ENCODE measurements at regions not wholly inside any gene's neighbourhood (a gene's known extent, or its start where the extent isn't known, plus 50 kb on each side); places are given as distances from the start of the nearest gene placed in this dataset.

- WGBS: 29% methylated on average over 3 of the region's 3 CpGs
- TF ChIP-seq POLR2A (IDR thresholded peaks at IDR 0.05; ENCODE audit: low read depth) (no peak), CTCF (IDR thresholded peaks at IDR 0.05) (no peak), POLR2AphosphoS5 (IDR thresholded peaks at IDR 0.05) (no peak), EP300 (IDR thresholded peaks at IDR 0.05) (no peak)
- Histone ChIP-seq H3K27me3 (no peaks in the 10 kb centered on the region), H3K36me3 (no peaks in the 10 kb centered on the region), H3K9me3 (no peaks in the 10 kb centered on the region), H3K27ac (replicated peaks in 1 of 4) (no peak overlapping the region), H3K4me1 (peaks cover 0 to 9% (median 3%) of the 10 kb centered on the region in 4 donors), H3K4me3 (no peak overlapping the region)
- intact Hi-C loops (cut with DNase I): loop anchor here (10.0 kb wide), 1 partner anchor 608 kb away; no protein-coding TSS in a partner anchor
- DNase-seq (ENCODE audit: extremely low spot score): no peak
Measured at GRCh38 chr14:42222924-42223471, 616.3 kb downstream of the LRFN5 start.

- H3K27me3 ChIP-seq: no peaks in the 10 kb centered on the region
- no peaks in the 10 kb centered on the region for H3K9me3 ChIP-seq
- H3K4me3 ChIP-seq: no peak overlapping the region
- peaks cover 0 to 12% (median 6%) of the 10 kb centered on the region in 4 donors for H3K4me1 ChIP-seq
- H3K36me3 ChIP-seq: no peaks in the 10 kb centered on the region
- no peak overlapping the region for H3K27ac ChIP-seq (replicated peaks in 1 of 4)
- no peak for DNase-seq (ENCODE audit: extremely low spot score)
- no peak for TF ChIP-seq EP300 (IDR thresholded peaks at IDR 0.05)
- TF ChIP-seq CTCF (IDR thresholded peaks at IDR 0.05): no peak
- intact Hi-C loops (cut with DNase I): no loop called here
Measured at GRCh38 chr14:42214981-42215491, 608.4 kb downstream of the LRFN5 start.

GRCh38 chr14:42200957-42201356 is 594.3 kb downstream of the LRFN5 start:
- H3K27me3 ChIP-seq: no peaks in the 10 kb centered on the region
- no peaks in the 10 kb centered on the region for H3K9me3 ChIP-seq
- intact Hi-C loops (cut with DNase I): no loop called here
- no peak overlapping the region for H3K27ac ChIP-seq (replicated peaks in 1 of 4)
- no peaks in the 10 kb centered on the region for H3K36me3 ChIP-seq
- no peak overlapping the region for H3K4me3 ChIP-seq
- WGBS: 75% methylated on average over 2 of the region's 2 CpGs
- no peaks in the 10 kb centered on the region for H3K4me1 ChIP-seq
- no peak for TF ChIP-seq EP300 (IDR thresholded peaks at IDR 0.05)
- no peak for DNase-seq (ENCODE audit: extremely low spot score)

DNA sequence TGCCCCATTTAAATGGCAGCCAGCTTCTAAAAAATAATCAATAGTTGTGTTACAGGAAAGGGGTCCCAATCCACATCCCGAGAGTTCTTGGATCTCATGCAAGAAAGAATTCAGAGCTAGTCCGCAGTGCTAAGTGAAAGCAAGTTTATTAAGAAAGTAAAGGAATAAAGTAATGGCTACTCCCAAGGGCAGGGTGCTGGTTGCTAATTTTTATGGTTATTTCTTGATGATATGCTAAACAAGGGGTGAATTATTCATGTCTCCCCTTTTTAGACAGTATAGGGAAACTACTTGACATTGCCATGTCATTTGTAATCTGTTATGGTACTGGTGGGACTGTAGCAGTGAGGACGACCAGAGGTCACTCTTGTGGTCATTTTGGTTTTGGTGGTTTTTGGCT is 591.3 kb downstream of the LRFN5 start:
- DNase-seq (ENCODE audit: extremely low spot score): no peak
- Histone ChIP-seq H3K9me3 (no peaks in the 10 kb centered on the region), H3K27ac (replicated peaks in 1 of 4) (no peak overlapping the region), H3K27me3 (no peaks in the 10 kb centered on the region), H3K4me3 (no peak overlapping the region), H3K36me3 (no peaks in the 10 kb centered on the region), H3K4me1 (peaks cover 0 to 8% (median 7%) of the 10 kb centered on the region in 4 donors)
- no peak for TF ChIP-seq EP300 (IDR thresholded peaks at IDR 0.05)
- TF ChIP-seq POLR2AphosphoS5 (IDR thresholded peaks at IDR 0.05): no peak
- no peak for TF ChIP-seq POLR2A (IDR thresholded peaks at IDR 0.05; ENCODE audit: low read depth)
- TF ChIP-seq CTCF (IDR thresholded peaks at IDR 0.05): no peak
- WGBS: 86% methylated on average over 3 of the region's 3 CpGs
- intact Hi-C loops (cut with DNase I): no loop called here

- no peaks in the 10 kb centered on the region for H3K9me3 ChIP-seq
- H3K27me3 ChIP-seq: no peaks in the 10 kb centered on the region
- 25% methylated on average over 4 of the region's 4 CpGs for WGBS
- TF ChIP-seq POLR2AphosphoS5 (IDR thresholded peaks at IDR 0.05): peak in 1 of 2 donors; percentile 47
- TF ChIP-seq EP300 (IDR thresholded peaks at IDR 0.05): no peak
- TF ChIP-seq POLR2A (IDR thresholded peaks at IDR 0.05; ENCODE audit: low read depth): no peak
- no peak for TF ChIP-seq CTCF (IDR thresholded peaks at IDR 0.05)
- peaks cover 0 to 13% (median 11%) of the 10 kb centered on the region in 4 donors for H3K4me1 ChIP-seq
- no peaks in the 10 kb centered on the region for H3K36me3 ChIP-seq
- H3K27ac ChIP-seq (replicated peaks in 1 of 4): no peak overlapping the region
- intact Hi-C loops (cut with DNase I): no loop called here
- H3K4me3 ChIP-seq: no peak overlapping the region
- no peak for DNase-seq (ENCODE audit: extremely low spot score)
Measured at GRCh38 chr14:42192738-42193653, 586.3 kb downstream of the LRFN5 start.
